Liver (tissue), 8 donors: ENCODE measurements at regions not wholly inside any gene's neighbourhood (a gene's known extent, or its start where the extent isn't known, plus 50 kb on each side); places are given as distances from the start of the nearest gene placed in this dataset.

ENCODE experiments used
- DNase-seq: peaks from one replicate; pipeline ENCODE4 v3.0.0-alpha.2; 2017; ENCODE audit warnings: low spot score
- H3K27ac ChIP-seq, 2 donors: one replicate each; pipeline ENCODE4 v1.7.0; 2013; ENCODE audit warnings: inconsistent platforms in 2 of 2, low read length in 2 of 2, control low read depth in 1 of 2, low read depth in 1 of 2, mild to moderate bottlenecking in 1 of 2
- H3K27me3 ChIP-seq, 4 donors: one replicate each; pipeline versions ENCODE4 v1.6.1 to v1.7.0; 2013; ENCODE audit warnings: low read length in 3 of 4, inconsistent platforms in 1 of 4, mild to moderate bottlenecking in 1 of 4, moderate library complexity in 1 of 4; ENCODE audit not compliant: control insufficient read depth in 4 of 4, insufficient read depth in 4 of 4
- H3K36me3 ChIP-seq, 4 donors: one replicate each; pipeline versions ENCODE4 v1.6.1 to v1.7.0; 2013; ENCODE audit warnings: low read length in 3 of 4, mild to moderate bottlenecking in 3 of 4, low read depth in 1 of 4, moderate library complexity in 1 of 4; ENCODE audit not compliant: control insufficient read depth in 4 of 4, insufficient read depth in 3 of 4
- H3K4me1 ChIP-seq, 4 donors: one replicate each; pipeline versions ENCODE4 v1.6.1 to v1.7.0; 2013; ENCODE audit warnings: low read length in 3 of 4, mild to moderate bottlenecking in 3 of 4, moderate library complexity in 1 of 4; ENCODE audit not compliant: control insufficient read depth in 4 of 4, insufficient read depth in 4 of 4
- H3K4me3 ChIP-seq, 3 donors: one replicate each; pipeline versions ENCODE4 v1.6.1 to v1.7.0; 2013; ENCODE audit warnings: low read length in 3 of 3, control low read depth in 1 of 3, low read depth in 1 of 3, mild to moderate bottlenecking in 1 of 3
- H3K9ac ChIP-seq, 2 donors: one replicate each; pipeline ENCODE4 v1.7.0; 2013; ENCODE audit warnings: low read length in 2 of 2, mild to moderate bottlenecking in 2 of 2, moderate library complexity in 2 of 2, control low read depth in 1 of 2, low read depth in 1 of 2
- H3K9me3 ChIP-seq, 4 donors: one replicate each; pipeline versions ENCODE4 v1.6.1 to v1.7.0; 2013; ENCODE audit warnings: low read length in 3 of 4; ENCODE audit not compliant: control insufficient read depth in 4 of 4
- CTCF ChIP-seq: fragments of 150-350 bp; IDR thresholded peaks from 2 replicates; pipeline ENCODE4 v1.5.1; 2017; ENCODE audit warnings: improper control_type of control experiment, low read depth, low read length; ENCODE audit not compliant: missing input control
- FOXA1 ChIP-seq: IDR thresholded peaks from 2 replicates; pipeline ENCODE4 v1.6.1; 2016; ENCODE audit warnings: antibody characterized with exemption
- FOXA2 ChIP-seq: IDR thresholded peaks from 2 replicates; pipeline ENCODE4 v1.6.1; 2016; ENCODE audit warnings: antibody characterized with exemption
- GABPA ChIP-seq, 2 donors: IDR thresholded peaks in 1 of 2; conservative IDR thresholded peaks in 1 of 2; 2 replicates each; pipeline ENCODE4 v1.6.1; 2016; ENCODE audit warnings: antibody characterized with exemption in 2 of 2, mild to moderate bottlenecking in 1 of 2, moderate library complexity in 1 of 2
- HNF4A ChIP-seq, 2 donors: conservative IDR thresholded peaks; 2 replicates each; pipeline ENCODE4 v1.6.1; 2016; ENCODE audit warnings: antibody characterized with exemption in 2 of 2, mild to moderate bottlenecking in 2 of 2
- HNF4G ChIP-seq: IDR thresholded peaks from 2 replicates; pipeline ENCODE4 v1.6.1; 2016; ENCODE audit warnings: antibody characterized with exemption
- JUND ChIP-seq, 2 donors: IDR thresholded peaks; 2 replicates each; pipeline ENCODE4 v1.6.1; 2016; ENCODE audit warnings: antibody characterized with exemption in 2 of 2
- RAD21 ChIP-seq, 2 donors: IDR thresholded peaks; 2 replicates each; pipeline ENCODE4 v1.6.1; 2016; ENCODE audit warnings: antibody characterized with exemption in 2 of 2, mild to moderate bottlenecking in 2 of 2
- REST ChIP-seq: IDR thresholded peaks from 2 replicates; pipeline ENCODE4 v1.6.1; 2016; ENCODE audit warnings: antibody characterized with exemption, mild to moderate bottlenecking
- RXRA ChIP-seq, 2 donors: IDR thresholded peaks; 2 replicates each; pipeline ENCODE4 v1.6.1; 2017 to 2018; ENCODE audit warnings: antibody characterized with exemption in 2 of 2, mild to moderate bottlenecking in 1 of 2
- SP1 ChIP-seq: IDR thresholded peaks from 2 replicates; pipeline ENCODE4 v1.6.1; 2018; ENCODE audit warnings: antibody characterized with exemption, mild to moderate bottlenecking
- YY1 ChIP-seq: IDR thresholded peaks from 2 replicates; pipeline ENCODE4 v1.6.1; 2016; ENCODE audit warnings: antibody characterized with exemption, mild to moderate bottlenecking
- WGBS: extraction: QIAGEN DNeasy Blood & Tissue Kit; methylation state at CpG from one replicate; pipeline ENCODE4 v1.1.7; 2013; 5-methylcytosine and 5-hydroxymethylcytosine counted together
- TF ChIP-seq, protein P1 (sequence below): IDR thresholded peaks from 2 replicates; pipeline ENCODE4 v1.6.1; 2016; ENCODE audit warnings: antibody characterized with exemption
- donor health status: healthy.
- donor health status: healthy.
- donor health status: healthy.
- donor health status: healthy.
- donor health status: healthy.

DNA sequence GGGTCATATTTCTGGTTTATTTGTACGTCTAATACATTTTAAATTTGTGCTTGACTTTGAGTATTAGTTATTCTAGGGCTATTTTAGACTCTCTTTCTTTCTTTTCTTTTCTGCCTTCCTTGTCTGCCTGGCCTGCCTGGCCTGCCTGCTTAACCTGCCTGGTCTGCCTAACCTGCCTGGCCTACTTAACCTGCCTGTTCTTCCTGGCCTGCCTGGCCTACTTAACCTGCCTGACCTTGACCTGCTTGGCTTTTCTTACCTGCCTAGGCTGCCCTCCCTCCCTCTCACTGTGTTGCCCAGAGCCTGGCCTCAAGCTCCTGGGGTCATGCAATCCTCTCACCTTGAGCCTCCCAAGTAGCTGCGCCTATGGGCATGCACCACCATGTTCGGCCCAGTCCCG is 83.7 kb downstream of the PMAIP1 start:
- TF ChIP-seq FOXA2 (no peak), HNF4G (no peak), YY1 (no peak), FOXA1 (no peak), CTCF (no peak), RXRA (IDR thresholded peaks at IDR 0.05) (no peak), GABPA (IDR thresholded peaks at IDR 0.05 in 1 of 2, conservative IDR thresholded peaks at IDR 0.05 in 1 of 2) (no peak)
- Histone ChIP-seq H3K27ac (no peak overlapping the region), H3K9ac (no peak overlapping the region), H3K9me3 (no peaks in the 10 kb centered on the region), H3K36me3 (no peaks in the 10 kb centered on the region), H3K4me3 (no peak overlapping the region), H3K4me1 (no peaks in the 10 kb centered on the region), H3K27me3 (no peaks in the 10 kb centered on the region)
- no peak for DNase-seq
- WGBS = 94% methylated on average over 4 of the region's 4 CpGs

- no peak for DNase-seq
- Histone ChIP-seq H3K9ac (no peak overlapping the region), H3K9me3 (no peaks in the 10 kb centered on the region), H3K36me3 (no peaks in the 10 kb centered on the region), H3K4me3 (no peak overlapping the region), H3K27me3 (peaks cover 0 to 3% (median 0%) of the 10 kb centered on the region in 4 donors), H3K27ac (no peak overlapping the region), H3K4me1 (no peaks in the 10 kb centered on the region)
- TF ChIP-seq JUND (IDR thresholded peaks at IDR 0.05) (no peak), FOXA2 (no peak), RAD21 (IDR thresholded peaks at IDR 0.05) (no peak), REST (no peak), SP1 (no peak), HNF4A (conservative IDR thresholded peaks at IDR 0.05) (no peak), CTCF (no peak)
- TF ChIP-seq, protein P1, sequence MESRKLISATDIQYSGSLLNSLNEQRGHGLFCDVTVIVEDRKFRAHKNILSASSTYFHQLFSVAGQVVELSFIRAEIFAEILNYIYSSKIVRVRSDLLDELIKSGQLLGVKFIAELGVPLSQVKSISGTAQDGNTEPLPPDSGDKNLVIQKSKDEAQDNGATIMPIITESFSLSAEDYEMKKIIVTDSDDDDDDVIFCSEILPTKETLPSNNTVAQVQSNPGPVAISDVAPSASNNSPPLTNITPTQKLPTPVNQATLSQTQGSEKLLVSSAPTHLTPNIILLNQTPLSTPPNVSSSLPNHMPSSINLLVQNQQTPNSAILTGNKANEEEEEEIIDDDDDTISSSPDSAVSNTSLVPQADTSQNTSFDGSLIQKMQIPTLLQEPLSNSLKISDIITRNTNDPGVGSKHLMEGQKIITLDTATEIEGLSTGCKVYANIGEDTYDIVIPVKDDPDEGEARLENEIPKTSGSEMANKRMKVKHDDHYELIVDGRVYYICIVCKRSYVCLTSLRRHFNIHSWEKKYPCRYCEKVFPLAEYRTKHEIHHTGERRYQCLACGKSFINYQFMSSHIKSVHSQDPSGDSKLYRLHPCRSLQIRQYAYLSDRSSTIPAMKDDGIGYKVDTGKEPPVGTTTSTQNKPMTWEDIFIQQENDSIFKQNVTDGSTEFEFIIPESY = no peak
- WGBS = 77% methylated on average over 3 of the region's 3 CpGs
Observed at GRCh38 chr18:59980188-59980637, 80.4 kb downstream of the PMAIP1 start.
